Middle frontal gyrus (tissue), 1 donor: ENCODE measurements at regions not wholly inside any gene's neighbourhood (a gene's known extent, or its start where the extent isn't known, plus 50 kb on each side); places are given as distances from the start of the nearest gene placed in this dataset.

Experiments used
- DNase-seq: peaks from one replicate; pipeline ENCODE4 v3.0.0-alpha.2; 2015; ENCODE audit warnings: low spot score; ENCODE audit errors: extremely low spot score

DNA sequence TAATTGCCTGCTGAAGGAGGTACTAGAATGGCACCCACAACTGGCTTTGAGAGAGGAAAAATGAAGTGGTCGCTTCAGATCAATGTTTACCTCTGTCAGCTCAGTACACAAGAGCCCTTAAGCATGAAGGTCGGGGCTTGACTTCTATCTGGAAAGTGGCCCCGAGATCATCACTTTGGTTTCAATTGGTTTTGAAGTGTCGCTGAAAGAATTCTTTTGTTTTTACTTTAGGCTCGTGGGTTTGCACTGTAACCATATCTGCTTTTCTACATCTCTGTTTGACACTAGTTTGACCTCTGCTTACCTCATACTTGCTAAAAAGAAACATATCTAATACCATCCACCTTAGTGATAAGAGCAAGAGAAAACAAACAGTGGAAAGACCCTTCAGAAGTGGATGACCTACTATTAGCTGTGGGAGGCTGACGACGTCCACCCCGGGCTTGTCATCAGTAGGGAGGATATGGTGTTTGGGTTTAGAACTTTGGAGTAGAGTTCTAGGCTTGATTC is 361.8 kb downstream of the GATA3 start:
- no peak for DNase-seq

DNA sequence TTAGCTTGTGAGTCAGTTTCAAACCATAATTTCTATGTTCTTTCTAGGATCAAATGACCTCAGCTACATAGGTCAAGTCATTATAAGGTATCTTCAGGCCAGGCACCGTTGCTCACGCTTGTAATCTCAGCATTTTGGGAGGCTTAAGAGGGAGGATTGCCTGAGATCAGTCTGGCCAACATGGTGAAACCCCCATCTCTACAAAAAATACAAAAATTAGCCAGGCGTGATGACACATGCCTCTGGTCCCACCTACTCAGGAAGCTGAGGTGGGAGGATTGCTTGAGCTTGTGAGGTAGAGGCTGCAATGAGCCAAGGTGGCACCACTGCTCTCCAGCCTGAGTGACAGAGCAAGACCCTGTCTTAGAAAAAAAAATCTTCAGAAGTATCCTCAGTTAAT is 362.3 kb downstream of the GATA3 start:
- DNase-seq = no peak

- no peak for DNase-seq
Measured at GRCh38 chr10:8417631-8418030, 363.1 kb downstream of the GATA3 start.

DNA sequence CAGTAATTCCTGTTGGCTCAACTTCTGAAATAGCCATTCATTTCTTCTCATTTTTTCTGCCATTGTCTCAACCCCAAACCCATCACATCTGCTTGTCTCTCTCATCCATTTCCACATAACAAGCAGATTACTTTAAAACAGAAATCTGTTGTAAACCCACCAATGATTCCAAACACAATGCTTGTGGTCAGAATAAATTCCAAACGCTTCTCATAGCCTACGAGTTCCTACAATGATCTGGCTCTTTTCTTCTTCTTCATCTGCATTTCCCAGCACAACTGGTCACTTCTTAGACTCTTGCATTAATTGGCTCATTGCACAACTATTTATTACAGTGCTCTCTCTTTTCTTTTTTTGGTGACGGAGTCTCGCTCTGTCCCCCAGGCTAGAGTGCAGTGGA is 364.1 kb downstream of the GATA3 start:
- no peak for DNase-seq

GRCh38 chr10:8420182-8420581 is 365.7 kb downstream of the GATA3 start:
- DNase-seq = no peak

DNA sequence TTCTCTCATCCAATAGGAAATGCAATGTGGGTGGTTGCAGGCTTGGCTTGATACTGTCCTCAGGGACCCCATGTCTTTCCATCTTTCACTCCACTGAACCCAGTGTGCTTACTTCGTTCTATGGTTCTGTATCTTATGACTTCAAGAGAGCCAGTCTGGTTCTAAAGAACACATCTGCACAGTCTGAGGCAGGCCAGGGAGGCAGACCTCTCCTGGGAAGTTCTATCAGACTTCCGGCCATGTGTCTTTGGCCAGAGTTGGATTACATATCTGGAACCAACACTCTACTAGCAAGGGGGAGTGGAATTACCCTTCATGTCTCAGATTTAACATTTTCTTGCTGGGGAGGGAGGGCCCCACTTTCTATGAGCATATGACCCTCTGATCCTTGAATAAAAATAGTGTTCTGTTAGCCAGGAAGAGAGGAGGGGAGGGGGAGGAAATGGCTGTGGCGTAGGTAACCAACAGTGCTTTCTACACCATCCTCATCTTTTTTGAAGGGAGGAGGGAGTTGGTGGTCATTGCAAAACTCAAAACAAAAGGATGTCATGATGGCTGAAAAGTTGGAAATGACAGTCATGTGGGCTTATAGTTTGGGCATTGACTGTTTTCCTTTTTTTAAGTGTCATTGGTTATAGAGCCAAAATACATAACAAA is 370.2 kb downstream of the GATA3 start:
- no peak for DNase-seq

DNA sequence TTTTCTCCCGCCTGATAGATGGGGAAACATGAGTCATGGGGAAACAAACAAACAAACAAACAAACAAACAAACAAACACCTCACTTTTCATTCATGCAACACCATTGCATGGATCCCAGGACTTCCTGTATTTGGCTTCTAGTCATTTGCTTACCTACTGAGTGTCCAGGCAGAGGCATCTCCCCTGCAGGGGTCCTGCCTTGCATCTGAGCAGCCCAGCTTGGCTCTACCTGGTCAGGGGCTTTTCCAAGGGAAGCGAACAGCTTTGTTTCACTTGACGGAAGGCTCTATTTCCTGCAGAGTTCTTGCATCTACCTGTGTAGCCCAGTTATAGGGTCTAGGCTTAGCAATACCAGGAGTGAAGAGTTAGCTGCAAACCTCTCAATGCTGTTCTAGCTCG is 374.2 kb downstream of the GATA3 start:
- no peak for DNase-seq

DNA sequence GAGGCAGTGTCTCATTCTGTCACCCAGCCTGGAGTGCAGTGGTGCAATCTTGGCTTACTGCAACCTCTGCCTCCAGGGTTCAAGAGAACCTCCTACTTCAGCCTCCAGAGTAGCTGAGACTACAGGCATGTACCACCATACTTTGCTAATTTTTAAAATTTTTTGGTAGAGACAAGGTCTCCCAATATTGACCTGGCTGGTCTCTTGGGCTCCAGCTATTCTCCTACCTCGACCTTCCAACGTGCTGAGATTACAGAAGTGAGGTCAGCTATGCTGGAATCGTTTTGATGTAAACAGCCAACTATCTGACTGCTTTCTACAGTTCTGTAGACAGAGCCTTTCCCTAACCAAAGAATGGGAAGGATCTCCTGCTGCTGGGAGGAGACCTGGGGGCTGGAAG is 375.8 kb downstream of the GATA3 start:
- no peak for DNase-seq

DNA sequence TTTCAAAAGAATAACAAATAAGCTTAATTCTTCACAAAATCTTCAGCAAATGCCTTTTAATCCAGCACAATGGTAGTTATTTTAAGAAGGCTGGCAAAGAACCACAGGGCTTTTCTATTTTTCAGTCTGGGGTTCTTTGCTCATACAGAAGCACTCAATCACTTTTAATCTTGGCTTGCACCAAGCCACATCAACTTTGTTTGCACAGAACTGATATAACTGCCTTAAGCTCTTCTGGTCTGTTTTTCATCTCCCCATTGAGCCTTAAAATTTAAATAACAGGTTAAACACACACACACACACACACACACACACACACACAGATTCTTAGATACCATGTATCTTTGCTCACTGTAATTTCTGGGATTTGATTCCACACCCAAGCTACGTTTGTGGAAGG is 377.0 kb downstream of the GATA3 start:
- no peak for DNase-seq

DNA sequence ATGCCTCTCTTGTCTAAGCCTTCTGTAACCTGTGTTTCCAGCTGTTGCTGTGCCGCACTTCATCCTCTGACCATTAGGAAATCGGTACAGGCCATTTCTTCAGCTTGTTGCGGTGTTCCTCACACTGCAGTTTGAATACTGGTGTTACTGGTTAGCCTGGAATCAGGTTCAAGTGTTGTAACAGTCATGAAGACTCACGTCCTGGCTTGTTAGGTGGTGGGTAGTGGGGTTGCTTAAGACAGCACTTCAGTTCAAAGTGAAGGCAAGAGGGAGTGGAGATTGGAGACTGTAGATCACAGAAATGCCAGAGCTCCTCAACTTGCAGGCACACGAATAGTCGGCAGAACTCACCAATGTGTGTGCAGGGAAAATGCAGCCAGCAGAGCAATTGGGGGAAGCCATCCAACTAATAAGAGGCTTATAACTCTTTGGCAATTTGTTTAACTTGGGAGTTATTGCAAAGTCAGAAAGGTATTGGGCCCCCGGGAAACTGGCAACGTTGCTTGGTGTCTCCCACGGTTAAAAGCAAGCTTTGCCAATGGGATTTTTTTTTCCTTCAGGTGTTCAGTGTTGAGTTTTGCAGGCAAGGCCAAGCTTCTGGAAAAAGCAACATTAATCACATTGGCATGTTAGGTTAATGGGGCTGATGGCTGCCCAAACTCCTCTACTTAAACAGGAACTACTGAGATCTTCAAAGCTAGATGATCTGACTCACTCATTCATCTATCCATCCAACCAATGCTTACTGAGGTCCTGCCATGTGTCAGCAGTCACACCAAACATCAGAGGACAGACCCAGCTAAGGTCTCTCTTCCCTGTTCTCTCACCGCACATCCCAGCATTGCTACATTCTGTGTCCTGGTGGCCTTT is 380.9 kb downstream of the GATA3 start:
- DNase-seq = no peak

- no peak for DNase-seq
Measured at GRCh38 chr10:8437896-8438295, 383.4 kb downstream of the GATA3 start.

DNA sequence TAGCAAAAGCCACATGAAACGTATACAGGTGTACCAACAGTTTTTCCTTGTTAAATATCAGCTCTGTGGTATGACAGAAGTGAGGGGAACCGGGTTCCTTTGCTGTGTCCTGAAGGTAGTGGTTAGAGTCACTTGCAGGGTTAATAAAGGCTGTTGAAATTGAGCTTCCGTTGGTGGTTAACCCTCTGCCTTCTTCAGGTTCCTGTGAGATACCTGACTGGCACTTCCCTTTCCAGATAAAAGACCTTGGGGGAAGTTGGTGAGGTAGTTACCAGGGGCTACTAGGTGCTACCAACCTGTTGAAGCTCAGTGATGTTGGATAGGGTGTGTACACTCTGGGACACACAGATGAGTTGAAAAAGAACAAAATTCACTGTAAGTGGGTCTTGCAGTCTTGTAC is 384.1 kb downstream of the GATA3 start:
- DNase-seq = no peak

- DNase-seq = no peak
Measured at GRCh38 chr10:8439040-8439439, 384.6 kb downstream of the GATA3 start.

GRCh38 chr10:8444630-8445029 is 390.1 kb downstream of the GATA3 start:
- DNase-seq = no peak

DNA sequence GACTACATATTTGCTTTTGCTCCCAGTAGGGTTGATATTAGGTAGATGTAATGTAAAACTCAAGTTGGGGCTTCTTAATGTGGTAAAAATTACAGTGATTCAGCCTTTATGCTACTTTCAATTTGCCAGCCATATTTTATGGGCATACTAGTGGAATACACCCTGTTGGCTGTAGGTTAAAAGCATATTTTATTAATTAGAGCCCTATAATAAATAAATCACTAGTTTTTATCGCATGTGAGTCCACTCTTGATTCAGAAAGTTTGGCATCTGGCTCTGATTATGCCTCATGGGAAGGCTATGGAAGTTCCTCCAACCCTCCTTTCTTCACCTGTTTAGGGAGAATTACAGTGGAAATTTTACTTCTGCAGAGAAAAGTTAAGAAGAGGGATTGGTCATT is 390.9 kb downstream of the GATA3 start:
- DNase-seq = no peak

DNA sequence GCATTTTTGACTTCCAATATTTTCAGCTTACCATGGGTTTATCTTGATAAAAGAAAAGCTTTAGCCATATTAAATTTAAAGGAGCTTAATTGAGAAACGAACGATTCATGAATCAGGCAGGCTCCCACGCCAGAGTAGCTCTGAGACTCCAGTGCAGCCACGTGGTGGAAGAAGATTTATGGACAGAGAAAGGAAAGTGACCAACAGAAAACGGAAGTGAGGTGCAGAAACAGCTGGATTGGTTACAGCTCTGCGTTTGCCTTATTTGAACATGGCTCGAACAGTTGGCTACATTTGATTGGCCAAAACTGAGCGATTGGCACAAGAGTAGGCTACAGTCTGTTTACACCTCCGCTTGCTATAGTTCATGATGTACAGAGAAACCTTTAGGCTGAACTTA is 395.4 kb downstream of the GATA3 start:
- DNase-seq = no peak

DNA sequence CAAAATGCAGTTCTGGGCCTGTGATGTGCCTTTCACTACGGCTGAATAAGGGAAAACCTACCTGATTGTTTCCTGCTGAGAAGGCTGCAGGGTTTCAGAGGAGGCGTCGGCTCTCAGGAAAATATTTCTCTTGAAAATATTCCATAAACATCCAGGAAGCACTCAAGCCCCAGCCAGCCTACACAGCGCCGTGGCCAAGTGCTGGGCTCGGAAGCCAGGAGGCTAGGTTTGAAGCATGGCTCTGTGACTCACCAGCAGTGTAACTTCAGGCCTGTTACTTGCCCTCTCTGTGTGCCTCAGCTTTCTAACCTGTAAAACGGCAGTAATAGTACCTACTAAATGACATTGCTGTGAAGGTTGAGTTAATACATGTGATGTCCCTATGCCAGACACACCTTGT is 399.1 kb downstream of the GATA3 start:
- DNase-seq = no peak

- no peak for DNase-seq
Measured at GRCh38 chr10:8454357-8454756, 399.9 kb downstream of the GATA3 start.

DNA sequence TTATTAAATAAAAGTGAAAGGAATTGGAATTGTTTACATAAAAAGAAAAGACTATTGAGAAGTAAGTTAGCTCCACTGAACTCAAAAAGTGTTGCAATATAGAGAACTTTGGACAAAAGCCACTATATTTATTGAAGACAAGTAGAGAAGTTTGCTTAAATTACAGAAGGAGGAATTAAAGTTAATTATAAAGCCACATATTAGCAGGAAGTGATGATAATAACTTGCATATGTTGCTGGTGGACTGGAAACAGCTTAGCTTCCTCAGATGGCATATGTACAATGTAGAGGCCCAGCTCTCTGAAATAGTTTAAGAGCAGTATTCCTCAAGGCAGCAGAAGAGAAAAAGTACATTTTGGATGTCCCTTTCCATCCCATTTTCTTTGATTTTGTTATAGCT is 400.7 kb downstream of the GATA3 start:
- DNase-seq = no peak

DNA sequence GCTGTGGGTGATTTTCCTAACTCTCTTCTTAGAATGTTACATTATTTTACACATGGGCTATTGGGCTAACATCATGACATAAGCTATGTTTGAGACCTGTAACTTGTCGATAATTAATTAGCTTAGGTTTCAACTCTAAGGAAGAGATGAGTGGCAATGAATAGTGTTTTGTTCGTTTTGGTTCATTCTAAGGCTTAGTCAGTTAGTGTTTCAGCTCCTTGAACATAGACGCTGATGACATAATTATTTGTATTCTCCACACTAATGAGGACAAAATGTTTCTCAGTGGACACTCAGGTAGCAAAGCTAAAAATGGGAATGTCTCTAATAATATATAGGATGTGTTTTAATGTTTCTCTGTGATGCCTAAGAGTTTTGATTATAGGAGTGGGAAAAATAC is 401.9 kb downstream of the GATA3 start:
- DNase-seq = no peak

- no peak for DNase-seq
Measured at GRCh38 chr10:8460626-8461025, 406.1 kb downstream of the GATA3 start.

- DNase-seq = no peak
Measured at GRCh38 chr10:8462565-8462964, 408.1 kb downstream of the GATA3 start.

DNA sequence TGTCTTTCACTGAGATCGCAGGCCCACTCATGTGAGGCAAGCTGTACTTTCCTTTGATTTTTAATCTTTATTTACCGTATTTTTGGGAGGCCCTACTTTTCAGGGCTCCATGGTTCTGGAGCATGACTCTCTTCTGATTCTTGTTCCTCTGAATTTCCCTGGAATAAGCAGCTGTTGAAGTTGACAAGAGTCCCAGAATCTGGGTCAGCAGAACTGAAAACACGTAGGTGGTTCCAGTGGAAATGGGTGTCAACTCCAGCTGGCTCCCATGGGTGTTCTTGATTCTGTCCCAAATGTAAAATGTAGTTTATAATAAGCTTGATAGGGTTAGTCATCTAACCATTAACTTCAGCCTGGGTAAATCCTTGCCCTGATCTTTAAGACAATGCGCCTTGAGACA is 409.4 kb downstream of the GATA3 start:
- peak; percentile 46 for DNase-seq
